Activated gamma-delta T cell (primary cell): ENCODE measurements at regions not wholly inside any gene's neighbourhood (a gene's known extent, or its start where the extent isn't known, plus 50 kb on each side); places are given as distances from the start of the nearest gene placed in this dataset.
A peak's percentile ranks its signal among the peaks of the same experiment; 100 is the strongest.

Experiments used
- DNase-seq: peaks from one replicate; lab custom pipeline; 2025; lab: John Stamatoyannopoulos, UW

GRCh38 chr4:125688841-125689240 is 374.1 kb downstream of the FAT4 start:
- no peak for DNase-seq

GRCh38 chr4:125689805-125690204 is 375.1 kb downstream of the FAT4 start:
- DNase-seq, result no peak

GRCh38 chr4:125693228-125693627 is 378.5 kb downstream of the FAT4 start:
- DNase-seq, result no peak

GRCh38 chr4:125702406-125702805 is 387.7 kb downstream of the FAT4 start:
- no peak for DNase-seq

- DNase-seq, result no peak
Observed at GRCh38 chr4:125703443-125703842, 388.7 kb downstream of the FAT4 start.

GRCh38 chr4:125704726-125705125 is 390.0 kb downstream of the FAT4 start:
- no peak for DNase-seq

GRCh38 chr4:125705681-125706080 is 390.9 kb downstream of the FAT4 start:
- DNase-seq, result no peak

- no peak for DNase-seq
Observed at GRCh38 chr4:125707397-125707796, 392.6 kb downstream of the FAT4 start.

GRCh38 chr4:125710766-125711165 is 396.0 kb downstream of the FAT4 start:
- DNase-seq, result no peak

GRCh38 chr4:125714049-125714448 is 399.3 kb downstream of the FAT4 start:
- DNase-seq, result no peak

GRCh38 chr4:125714845-125715244 is 400.1 kb downstream of the FAT4 start:
- no peak for DNase-seq

GRCh38 chr4:125719987-125720386 is 405.2 kb downstream of the FAT4 start:
- no peak for DNase-seq

- no peak for DNase-seq
Observed at GRCh38 chr4:125722009-125722408, 407.3 kb downstream of the FAT4 start.

- no peak for DNase-seq
Observed at GRCh38 chr4:125725957-125726525, 411.3 kb downstream of the FAT4 start.

- DNase-seq, result no peak
Observed at GRCh38 chr4:125727931-125728330, 413.2 kb downstream of the FAT4 start.

GRCh38 chr4:125728568-125728967 is 413.8 kb downstream of the FAT4 start:
- no peak for DNase-seq

- DNase-seq, result no peak
Observed at GRCh38 chr4:125729171-125729570, 414.4 kb downstream of the FAT4 start.

GRCh38 chr4:125732632-125733031 is 417.9 kb downstream of the FAT4 start:
- no peak for DNase-seq

- DNase-seq, result no peak
Observed at GRCh38 chr4:125734504-125734903, 419.7 kb downstream of the FAT4 start.

GRCh38 chr4:125735102-125735501 is 420.3 kb downstream of the FAT4 start:
- DNase-seq, result no peak

- DNase-seq, result no peak
Observed at GRCh38 chr4:125736057-125736456, 421.3 kb downstream of the FAT4 start.

GRCh38 chr4:125739760-125740159 is 425.0 kb downstream of the FAT4 start:
- DNase-seq, result no peak

- no peak for DNase-seq
Observed at GRCh38 chr4:125741825-125742452, 427.2 kb downstream of the FAT4 start.

GRCh38 chr4:125744891-125745364 is 430.2 kb downstream of the FAT4 start:
- peak; percentile 6 for DNase-seq
